Endothelial cell of umbilical vein (primary cell): ENCODE measurements at regions not wholly inside any gene's neighbourhood (a gene's known extent, or its start where the extent isn't known, plus 50 kb on each side); places are given as distances from the start of the nearest gene placed in this dataset.

Experiments
- EZH2 ChIP-seq: IDR thresholded peaks from 2 replicates; pipeline ENCODE4 v1.6.1; 2012; ENCODE audit warnings: borderline replicate concordance, low read depth, mild to moderate bottlenecking, moderate library complexity, low read length, inconsistent platforms; ENCODE audit not compliant: severe bottlenecking
- POLR2AphosphoS5 ChIP-seq: IDR thresholded peaks from 2 replicates; pipeline ENCODE4 v1.6.1; 2012; ENCODE audit warnings: low read depth, mild to moderate bottlenecking, control low read depth, low read length, moderate library complexity; ENCODE audit not compliant: insufficient read depth
- TF ChIP-seq, protein P1 (sequence below), 2 donors: IDR thresholded peaks; 1 replicate in 1 of 2; 2 replicates in 1 of 2; pipeline ENCODE4 v1.5.1; 2011; ENCODE audit warnings: low read length in 2 of 2, mild to moderate bottlenecking in 2 of 2, moderate library complexity in 2 of 2, control low read depth in 1 of 2, inconsistent platforms in 1 of 2, low read depth in 1 of 2; ENCODE audit not compliant: insufficient read depth in 1 of 2; ENCODE audit errors: extremely low read depth in 1 of 2

DNA sequence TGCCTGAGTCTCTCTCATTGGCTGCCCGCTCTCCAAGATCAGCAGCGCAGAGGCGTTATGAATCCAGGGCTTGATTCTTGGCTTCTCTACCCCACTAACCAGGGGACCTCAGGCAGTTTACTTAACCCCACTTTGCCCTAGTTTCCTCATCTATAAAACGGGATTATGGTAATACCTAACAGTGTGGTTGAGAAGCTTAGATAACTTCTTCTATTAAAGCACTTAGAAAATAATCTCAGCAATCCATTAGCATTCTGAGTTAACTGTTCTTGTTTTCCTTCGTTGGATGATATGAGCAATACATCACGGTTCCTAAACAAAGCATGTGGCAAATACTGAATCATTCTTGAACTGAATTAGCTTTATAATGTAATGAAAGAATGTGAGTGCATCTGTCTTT, 116.3 kb upstream of the FKBP1C start:
- TF ChIP-seq EZH2 (no peak), POLR2AphosphoS5 (no peak)
- TF ChIP-seq, protein P1, sequence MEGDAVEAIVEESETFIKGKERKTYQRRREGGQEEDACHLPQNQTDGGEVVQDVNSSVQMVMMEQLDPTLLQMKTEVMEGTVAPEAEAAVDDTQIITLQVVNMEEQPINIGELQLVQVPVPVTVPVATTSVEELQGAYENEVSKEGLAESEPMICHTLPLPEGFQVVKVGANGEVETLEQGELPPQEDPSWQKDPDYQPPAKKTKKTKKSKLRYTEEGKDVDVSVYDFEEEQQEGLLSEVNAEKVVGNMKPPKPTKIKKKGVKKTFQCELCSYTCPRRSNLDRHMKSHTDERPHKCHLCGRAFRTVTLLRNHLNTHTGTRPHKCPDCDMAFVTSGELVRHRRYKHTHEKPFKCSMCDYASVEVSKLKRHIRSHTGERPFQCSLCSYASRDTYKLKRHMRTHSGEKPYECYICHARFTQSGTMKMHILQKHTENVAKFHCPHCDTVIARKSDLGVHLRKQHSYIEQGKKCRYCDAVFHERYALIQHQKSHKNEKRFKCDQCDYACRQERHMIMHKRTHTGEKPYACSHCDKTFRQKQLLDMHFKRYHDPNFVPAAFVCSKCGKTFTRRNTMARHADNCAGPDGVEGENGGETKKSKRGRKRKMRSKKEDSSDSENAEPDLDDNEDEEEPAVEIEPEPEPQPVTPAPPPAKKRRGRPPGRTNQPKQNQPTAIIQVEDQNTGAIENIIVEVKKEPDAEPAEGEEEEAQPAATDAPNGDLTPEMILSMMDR (IDR thresholded peaks at IDR 0.05; ENCODE audit: extremely low read depth in 1 of 2, insufficient read depth in 1 of 2, low read depth in 1 of 2, low read length in 2 of 2): no peak
